GM12892 (cell line): ENCODE measurements at regions not wholly inside any gene's neighbourhood (a gene's known extent, or its start where the extent isn't known, plus 50 kb on each side); places are given as distances from the start of the nearest gene placed in this dataset.

Source experiments
- POLR2A ChIP-seq: IDR thresholded peaks from 2 replicates; pipeline ENCODE4 v1.6.1; 2011; ENCODE audit warnings: low read depth, low read length, control low read depth
- POLR2AphosphoS5 ChIP-seq: IDR thresholded peaks from 2 replicates; pipeline ENCODE4 v1.6.1; 2011; ENCODE audit warnings: low read depth, low read length, control low read depth

DNA sequence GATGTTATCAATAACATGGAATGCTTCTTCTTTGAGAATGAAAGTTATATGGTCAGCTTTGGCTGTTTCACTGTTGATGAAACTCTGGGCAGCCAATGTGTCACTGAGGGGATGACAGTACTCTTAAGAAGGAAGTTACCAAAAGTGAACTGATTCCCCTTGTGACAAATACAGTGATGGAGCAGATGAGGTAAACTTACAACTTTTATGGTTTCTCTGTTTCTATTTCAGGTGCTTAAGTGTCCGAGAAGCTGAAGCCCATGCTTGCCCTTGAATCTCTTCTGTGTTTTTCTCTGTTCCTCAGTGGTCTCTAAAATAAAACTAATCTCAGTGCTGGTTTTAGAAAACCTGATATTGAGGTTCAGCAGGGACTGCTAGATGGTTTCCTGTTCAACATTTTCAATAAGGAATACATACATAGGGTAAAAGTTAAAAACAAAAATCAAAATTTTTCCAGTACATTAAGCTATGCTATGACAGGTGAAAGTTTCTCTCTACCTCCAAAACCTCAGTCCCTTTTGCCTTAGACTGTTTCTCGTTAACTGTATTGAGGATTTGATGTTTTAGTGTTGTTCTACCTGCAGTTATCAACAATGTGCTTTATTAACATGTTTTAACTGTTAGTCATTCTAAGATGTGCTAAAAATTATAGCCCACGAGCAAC lies 454.4 kb upstream of the ADGRL4 start:
- TF ChIP-seq POLR2A (no peak), POLR2AphosphoS5 (no peak)
